ENCODE measurements at regions not wholly inside any gene's neighbourhood (a gene's known extent, or its start where the extent isn't known, plus 50 kb on each side); places are given as distances from the start of the nearest gene placed in this dataset.
"Not testable (repeated sequence)": the region's sequence is repeated elsewhere in the genome, so short reads cannot be mapped to it uniquely, and the experiment has no call there.

DNA sequence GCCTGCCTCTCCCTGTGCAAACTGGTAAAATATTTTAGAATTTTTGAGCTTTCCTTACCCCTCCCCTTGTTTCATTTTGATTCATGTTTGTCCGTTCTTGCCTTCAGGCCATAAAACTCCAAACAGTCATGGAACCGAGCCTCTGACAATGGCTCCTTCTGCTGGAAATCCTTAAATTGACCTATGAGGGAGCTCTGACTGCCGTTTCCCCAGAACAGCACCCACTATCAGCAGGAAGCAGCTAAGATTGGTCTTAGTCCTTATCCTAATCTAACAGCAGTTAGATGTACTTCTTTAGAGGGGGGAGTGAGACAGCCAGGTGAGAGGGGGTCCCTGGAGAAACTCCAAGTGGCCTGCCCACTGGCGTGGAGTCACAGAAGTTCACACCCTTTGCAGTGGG is 106.7 kb downstream of the FAM174A start:
- no peak for DNase-seq

DNA sequence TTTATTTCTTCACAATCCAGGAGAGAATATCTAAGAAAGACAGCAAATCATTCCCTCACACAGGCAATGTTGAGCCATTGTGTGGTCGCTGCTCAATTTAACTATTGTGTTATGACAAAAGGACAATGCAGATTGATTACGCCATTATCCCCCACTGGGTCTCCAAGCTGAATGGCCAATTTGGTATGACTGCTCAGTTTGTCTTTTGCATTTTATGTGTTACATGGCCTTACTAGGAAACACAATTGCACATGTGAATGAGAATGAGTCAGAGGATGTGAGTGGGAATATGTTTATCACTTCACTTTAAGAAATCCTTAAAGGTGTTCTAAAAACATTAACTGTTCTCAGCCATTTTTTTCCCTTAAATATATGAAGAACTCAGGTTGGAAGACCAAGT is 108.3 kb downstream of the FAM174A start:
- DNase-seq = no peak

GRCh38 chr5:100644185-100644584 is 109.0 kb downstream of the FAM174A start:
- DNase-seq = no peak

DNA sequence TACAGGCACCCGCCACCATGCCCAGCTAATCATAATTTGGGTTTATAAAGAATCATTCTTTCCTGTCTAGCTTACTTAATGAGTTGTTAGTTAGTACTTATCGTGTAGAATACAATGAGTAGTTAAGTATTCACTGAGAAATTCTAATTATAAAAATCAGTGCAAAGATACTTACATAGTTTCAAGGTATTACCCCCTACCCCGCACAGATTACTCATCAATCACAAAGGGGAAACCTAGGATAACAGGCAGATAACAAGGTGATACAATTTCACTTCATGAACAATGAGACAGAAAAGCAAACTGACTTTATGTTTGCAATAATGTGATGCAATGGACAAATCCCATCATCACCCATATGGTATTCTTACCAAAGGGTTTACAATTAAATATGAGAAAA is 109.6 kb downstream of the FAM174A start:
- no peak for DNase-seq

GRCh38 chr5:100646011-100646410 is 110.8 kb downstream of the FAM174A start:
- DNase-seq = no peak

GRCh38 chr5:100646691-100647090 is 111.5 kb downstream of the FAM174A start:
- DNase-seq = no peak

DNA sequence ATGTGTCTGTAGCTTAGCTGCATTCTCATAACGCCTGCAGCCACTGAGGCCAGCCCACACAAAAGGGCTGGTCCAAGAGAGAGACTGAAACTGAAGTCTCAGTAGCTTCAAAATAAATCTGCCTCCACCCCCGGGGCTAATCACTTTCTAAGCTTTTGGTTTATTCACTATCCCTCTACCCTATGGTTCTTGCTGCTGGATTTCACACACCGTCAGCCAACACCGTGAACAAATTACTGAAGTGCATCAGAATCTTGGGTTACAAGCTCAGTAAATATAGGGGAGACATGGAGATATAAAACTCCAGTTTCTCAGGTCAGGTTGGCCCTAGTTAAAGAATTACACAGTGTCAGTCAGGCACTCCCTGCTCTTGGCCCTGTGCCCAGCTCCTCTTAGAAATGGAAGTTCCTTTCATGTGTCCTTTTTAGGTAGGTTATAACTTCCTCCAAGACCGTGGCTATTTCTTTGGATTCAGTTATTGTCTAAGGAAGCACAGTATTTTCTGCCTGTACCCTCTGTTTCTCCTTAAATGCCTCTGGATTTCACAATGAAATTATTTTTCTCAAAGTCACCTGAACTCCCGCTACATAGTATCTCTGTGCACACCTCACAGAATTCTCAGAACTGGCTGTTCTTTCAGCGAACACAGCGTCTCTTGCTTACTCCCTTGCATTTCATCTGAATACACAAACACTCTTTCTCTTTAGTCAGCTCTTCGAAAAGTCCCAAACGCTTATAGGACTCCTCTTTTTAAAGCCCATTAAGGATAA is 112.5 kb downstream of the FAM174A start:
- no peak for DNase-seq

- no peak for DNase-seq
Measured at GRCh38 chr5:100654895-100655294, 119.7 kb downstream of the FAM174A start.

- DNase-seq = not testable (repeated sequence)
Measured at GRCh38 chr5:100656771-100657170, 121.6 kb downstream of the FAM174A start.

GRCh38 chr5:100659080-100659795 is 124.1 kb downstream of the FAM174A start:
- DNase-seq = no peak

DNA sequence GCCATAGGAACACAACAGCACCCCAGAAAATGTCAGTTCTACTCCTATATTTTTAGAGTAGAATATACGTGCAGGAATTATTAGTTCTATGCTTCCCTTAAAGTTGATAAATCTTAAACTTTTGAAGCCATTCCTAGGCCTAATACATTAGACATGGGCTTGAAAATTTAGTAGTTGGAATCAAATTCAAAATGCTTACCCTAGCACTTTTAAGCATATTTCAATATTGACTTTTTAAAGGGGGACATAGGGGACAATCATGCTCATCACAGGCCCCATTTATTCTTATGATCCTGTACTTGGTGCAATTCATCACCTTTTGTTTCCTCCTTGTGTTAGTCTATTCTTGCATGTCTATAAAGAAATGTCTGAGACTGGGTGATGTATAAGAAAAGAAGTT is 129.0 kb downstream of the FAM174A start:
- no peak for DNase-seq

DNA sequence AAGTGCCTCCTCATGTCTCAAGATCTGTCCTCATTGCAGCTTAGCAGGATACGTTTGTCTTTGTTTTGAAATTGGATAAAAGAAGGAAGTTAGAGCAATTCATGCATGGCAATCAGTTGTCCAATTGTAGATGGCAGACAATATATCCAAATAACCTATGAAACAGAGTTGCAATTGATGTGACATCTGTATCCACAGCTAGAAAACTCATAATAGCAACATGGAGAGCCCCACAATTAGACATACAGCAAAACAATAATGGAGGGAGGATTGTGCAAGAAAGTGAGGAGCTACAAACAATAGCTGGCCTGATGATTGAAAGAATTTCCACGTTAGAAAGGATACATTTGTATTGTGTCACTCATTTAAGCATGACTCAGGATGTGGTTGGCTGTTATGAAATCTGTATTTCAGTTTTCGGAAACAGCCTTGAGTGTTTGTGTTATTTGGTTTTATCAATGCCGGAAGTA is 132.0 kb downstream of the FAM174A start:
- peak; percentile 50 to 90 for DNase-seq

DNA sequence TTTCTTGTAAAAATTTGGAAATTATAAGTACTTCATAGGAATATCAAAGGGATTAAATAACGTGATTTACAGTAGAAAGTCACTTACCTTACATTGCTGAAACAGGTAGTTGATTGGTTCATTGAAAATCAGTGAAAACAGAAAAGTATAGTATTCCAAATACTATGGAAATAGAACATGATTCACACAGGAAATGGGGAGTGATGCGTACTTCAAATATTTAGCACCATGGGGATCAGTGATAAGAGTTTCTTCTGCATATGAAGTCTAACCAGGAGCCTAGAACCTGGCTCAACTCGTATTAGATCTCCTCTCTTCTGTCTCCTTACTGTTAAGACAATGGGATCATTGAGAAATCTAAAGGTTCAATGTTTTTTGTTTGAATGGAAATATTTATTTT is 133.3 kb downstream of the FAM174A start:
- peak; percentile 70 to 83 for DNase-seq

DNA sequence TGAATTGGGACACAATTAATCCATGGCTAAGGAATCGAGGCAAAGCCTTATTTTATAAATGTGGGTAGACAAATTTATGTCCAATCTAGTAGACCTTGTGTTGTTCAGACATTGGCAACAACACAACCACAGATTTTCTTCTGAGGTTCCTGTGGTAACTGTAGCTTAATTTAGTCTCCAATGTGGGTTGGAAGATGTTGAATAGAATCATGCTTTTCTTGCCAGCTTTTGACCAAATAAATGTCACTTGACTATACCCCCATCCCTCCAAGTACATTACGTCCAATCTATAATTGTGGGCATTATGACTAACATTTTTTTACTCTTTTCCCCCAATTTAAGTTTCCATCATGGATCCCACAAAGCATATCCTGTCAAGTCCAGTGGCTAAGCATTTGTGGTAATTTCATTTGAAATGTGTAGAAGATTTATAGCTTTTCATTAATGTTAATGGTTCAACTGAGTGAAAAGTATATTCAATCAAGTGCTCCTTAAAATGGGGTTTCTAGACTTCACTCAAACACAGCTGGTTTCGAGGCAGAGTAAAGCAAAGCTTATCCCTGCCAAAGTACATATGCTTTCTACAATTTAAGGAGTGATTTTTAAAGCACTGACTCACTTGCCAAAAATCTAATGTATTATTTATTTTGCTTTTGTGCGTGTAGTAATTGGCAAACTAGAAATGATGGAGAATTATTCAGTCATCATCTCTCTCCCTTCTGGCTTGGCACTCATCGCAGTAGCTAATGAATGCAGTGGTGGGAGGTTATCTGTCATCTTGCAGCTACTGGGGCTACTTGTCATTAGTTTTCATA is 141.8 kb downstream of the FAM174A start:
- DNase-seq = no peak

DNA sequence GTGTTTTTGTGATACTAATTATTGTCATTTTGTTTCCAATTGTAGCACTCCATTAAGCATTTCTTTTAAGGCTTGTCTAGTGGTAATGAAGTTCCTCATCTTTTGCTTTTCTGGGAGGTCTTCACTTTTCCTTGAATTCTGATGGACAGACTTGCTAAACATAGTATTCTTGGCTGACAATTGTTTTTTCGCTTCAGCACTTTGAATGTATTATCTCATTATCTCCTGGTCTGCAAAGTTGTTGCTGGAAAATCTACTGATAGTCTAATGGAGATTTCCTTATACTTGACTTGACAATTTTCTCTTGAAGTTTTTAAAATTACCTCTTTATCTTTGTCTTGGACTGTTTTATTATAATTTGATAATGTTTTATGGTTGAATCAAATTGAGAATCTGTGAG is 147.5 kb downstream of the FAM174A start:
- DNase-seq = no peak

DNA sequence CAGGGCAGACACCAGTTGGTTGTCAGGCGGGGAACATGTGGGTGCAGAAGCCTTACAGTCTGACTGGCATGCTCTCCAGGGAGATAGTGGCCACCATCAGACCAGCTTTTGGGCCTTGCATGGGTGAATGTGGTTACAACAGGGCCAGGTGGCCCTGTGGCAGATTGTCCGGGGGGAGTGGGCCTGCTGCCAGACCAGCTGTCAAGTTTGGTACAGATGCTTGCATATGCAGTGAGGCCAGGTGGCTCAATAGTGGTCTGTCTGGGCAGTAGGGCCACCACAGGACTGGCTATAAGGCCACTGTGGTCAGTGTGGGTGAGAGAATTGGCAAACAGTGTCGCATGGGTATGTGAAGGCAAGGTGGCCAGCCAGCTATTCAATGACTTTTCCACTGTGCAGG is 148.7 kb downstream of the FAM174A start:
- DNase-seq = no peak

DNA sequence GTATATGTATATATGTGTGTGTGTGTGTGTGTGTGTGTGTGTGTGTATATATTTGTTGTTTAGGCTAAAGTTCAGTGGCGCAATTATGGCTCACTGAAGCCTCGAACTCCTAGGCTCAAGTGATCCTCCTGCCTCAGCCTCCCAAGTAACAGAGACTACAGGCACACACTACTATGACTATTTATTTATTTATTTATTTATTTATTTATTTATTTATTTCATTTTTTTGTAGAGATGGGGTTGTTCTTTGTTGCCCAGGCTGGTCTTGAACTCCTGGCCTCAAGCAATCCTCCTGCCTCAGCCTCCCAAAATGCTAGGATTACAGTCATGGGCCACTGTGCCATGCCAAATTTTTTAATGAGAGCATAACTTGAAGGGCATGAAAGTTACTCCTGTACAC is 149.9 kb downstream of the FAM174A start:
- DNase-seq = not testable (repeated sequence)

GRCh38 chr5:100688834-100689233 is 153.7 kb downstream of the FAM174A start:
- not testable (repeated sequence) for DNase-seq

- no peak for DNase-seq
Measured at GRCh38 chr5:100690036-100690560, 154.9 kb downstream of the FAM174A start.

GRCh38 chr5:100691085-100691484 is 155.9 kb downstream of the FAM174A start:
- DNase-seq = no peak

DNA sequence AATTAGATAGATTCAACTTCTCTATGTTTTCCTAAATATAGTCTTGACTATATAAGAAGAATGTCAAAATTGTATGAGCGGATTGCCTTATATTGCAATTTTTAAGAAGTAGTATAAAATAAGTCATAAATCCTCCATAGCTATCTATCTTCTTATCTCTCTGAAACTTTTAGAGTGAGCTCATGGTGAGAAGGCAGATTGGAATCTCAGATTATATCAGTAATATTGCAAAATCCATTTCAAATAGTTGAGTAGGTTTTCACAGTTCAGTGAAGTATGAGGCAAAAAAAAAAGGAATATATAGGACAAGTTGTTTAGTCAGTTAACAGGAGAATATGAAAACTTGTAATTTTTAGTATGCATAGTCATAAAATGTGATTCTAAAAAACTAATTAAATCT is 156.4 kb downstream of the FAM174A start:
- peak in 1 of 2 experiments; percentile 51 for DNase-seq

GRCh38 chr5:100693481-100693880 is 158.3 kb downstream of the FAM174A start:
- no peak for DNase-seq

DNA sequence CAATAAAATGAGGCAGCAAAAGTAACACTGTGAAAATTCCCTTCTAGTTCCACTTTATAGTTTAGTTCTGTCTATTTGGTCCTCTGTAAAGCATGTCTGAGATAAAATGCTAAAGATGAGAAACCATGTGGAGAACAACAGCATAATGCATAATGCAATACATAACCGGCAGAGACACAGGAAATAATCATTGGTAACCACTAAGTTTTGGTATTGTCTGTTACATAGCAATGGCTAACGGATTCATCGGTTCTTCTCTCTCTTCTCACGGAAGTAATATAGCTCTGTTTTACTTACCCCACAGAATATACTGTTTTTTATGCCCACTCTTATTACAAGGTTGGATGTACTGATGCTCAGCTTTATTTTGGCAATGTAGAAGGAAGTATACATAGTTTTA is 158.9 kb downstream of the FAM174A start:
- DNase-seq = no peak

Data from SW 1271 (cell line).